Esophagus mucosa (tissue), 1 donor: ENCODE measurements at regions not wholly inside any gene's neighbourhood (a gene's known extent, or its start where the extent isn't known, plus 50 kb on each side); places are given as distances from the start of the nearest gene placed in this dataset.

Source experiments
- ATAC-seq: fragments of 200-7000 bp; cut with Tn5 transposase; one replicate; pipeline ENCODE4 v1.9.1; 2020
- donor health status: DM: yes; HTN: yes; CAD: no.

- ATAC-seq = no peak
Observed at GRCh38 chr22:48694296-48694883, 1133.3 kb downstream of the BRD1 start.

DNA sequence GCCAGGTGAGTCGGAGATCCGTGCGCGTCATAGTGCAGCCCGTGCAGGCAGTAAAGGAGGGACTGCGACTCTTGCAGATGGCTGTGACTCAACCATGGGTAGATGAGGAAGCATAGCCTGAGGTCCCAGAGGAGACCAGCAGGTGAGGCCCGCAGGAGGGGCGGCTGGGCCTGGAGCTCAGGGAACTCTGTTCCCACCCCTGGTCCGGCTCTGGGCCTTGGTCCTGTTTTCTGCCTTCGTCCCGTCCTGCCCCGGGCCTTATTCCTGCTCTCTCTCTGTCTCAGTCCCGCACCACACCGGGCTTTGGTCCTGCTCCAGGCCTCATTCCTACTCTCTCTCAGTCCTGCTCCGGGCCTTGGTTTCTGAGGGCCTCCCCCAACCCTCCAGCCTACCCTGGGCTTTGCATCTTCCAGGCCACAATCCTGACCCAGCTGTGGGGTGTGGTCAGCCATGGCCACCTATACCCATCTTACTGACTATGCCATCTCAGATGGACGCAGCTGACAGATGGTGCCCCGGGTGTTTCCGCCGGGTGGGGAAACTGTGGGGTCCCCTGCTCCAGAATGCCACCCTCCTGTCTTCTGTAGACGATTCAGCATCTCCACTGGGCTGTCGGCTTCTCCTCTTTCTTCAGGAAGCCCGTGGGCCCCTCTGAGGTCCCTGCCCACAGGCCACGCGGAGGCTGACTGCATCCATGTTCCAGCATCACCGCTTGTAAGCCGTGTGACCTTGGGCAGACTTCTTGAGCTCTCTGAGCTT lies 1134.1 kb downstream of the BRD1 start:
- ATAC-seq = no peak

GRCh38 chr22:48692734-48693376 lies 1134.8 kb downstream of the BRD1 start:
- ATAC-seq = no peak

DNA sequence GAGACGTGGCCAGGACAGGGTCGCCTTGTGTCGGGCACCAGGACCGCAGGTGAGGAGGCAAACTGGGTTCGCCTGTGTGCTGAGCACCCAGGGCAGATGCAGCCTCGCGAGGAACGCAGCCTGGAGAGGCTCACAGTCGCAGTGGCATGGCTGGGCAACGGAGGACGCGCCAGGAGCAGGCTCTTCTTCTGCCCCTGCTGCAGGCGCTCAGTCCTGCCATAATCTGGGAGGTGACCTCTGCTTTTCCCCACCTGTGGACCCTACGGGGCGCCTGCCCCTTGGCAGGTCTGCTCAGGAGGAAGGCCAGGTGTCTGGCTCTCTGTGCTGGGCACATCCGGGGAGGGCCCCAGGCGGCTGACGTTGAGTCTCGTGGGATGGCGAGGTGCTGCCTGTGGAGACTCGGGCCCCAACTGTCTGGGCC lies 1136.2 kb downstream of the BRD1 start:
- ATAC-seq = no peak

GRCh38 chr22:48690583-48691317 lies 1136.9 kb downstream of the BRD1 start:
- no peak for ATAC-seq

DNA sequence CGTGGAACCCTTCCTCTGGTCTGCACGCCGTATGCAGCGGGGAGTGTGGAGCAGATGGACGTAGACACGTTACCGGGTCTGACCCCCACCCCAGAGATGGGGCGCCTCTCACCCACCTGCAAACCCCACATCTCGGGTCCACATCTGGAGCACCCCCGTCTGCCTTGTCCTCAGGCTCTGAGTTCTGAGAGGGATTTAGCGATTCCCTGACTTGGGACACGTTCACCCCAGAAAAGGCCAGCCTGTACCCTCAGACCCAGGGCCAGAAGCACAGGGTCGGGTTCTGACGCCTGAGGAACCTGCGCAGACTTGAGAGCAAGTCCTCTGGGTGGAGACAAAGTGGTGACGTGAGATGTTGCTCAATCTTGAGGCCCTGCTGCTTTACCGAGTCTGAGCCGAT lies 1138.5 kb downstream of the BRD1 start:
- ATAC-seq = no peak

DNA sequence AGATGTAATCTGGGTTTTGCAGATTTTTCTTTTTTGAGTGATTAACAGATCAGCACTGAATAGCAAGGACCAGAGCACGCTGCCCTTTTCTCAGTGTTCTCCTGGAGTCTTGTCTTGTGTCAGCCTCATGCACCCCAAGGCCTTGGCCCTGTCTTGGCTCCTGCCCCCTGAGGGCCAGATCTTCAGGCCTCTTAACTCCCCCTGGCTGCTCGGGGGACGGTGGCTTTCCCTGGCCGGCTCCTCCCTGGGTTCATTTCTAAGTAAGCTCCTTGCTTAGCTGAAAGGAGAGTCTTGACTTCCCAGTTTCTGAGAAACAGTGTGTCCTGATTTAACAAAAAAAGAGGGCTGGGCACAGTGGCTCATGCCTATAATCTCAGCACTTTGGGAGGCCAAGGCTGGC lies 1139.3 kb downstream of the BRD1 start:
- ATAC-seq = no peak

DNA sequence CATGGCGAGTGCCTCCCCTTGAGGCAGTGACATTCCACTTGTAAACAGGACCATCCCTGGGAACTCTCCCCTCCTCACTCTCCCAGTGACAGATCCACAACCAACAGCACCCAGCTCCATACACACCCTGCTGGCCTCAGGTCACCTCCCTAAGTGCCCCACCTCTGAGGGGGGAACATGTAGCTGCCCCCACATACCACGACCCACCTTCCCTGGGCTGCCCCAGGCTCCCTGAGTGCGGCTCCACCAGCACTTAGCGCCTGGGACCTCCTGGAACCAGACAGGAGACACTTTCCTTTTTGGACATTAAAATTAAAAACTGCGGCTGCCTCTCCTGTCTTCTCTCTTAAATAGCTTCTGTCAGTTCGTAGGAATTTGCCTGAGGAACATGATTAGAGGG lies 1140.1 kb downstream of the BRD1 start:
- ATAC-seq = no peak

- no peak for ATAC-seq
Observed at GRCh38 chr22:48686694-48687302, 1140.9 kb downstream of the BRD1 start.

DNA sequence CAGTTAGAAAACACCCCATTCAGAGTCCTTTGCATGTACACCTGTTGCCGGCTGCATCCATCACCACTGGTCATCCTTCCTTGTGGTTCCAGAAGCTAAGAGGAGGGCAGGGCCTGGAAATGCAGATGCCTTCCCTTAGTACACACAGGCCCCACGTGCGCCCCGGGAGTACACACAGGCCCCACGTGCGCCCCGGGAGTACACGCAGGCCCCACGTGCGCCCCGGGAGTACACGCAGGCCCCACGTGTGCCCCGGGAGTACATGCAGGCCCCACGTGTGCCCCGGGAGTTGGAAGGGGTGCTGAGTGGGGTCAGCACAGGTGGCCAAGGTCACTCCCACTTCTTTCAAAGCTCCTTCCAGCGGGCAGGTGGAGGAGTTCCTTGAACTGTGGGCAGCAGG lies 1141.9 kb downstream of the BRD1 start:
- no peak for ATAC-seq

DNA sequence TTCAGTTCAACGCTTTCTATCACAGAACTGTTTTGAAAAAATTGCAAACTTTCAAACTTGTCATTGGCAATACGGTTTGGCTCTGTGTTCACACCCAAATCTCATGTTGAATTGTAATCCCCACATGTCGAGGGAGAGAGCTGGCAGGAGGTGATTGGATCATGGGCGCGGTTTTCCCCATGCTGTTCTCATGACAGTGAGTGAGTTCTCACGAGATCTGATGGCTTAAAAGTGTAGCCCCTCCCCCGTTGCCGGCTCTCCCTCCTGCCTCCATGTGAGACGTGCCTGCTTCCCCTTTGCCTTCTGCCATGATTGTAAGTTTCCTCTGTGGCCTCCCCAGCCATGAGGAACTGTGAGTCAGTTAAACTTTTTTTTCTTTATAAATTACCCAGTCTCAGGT lies 1144.0 kb downstream of the BRD1 start:
- ATAC-seq = no peak

- no peak for ATAC-seq
Observed at GRCh38 chr22:48682504-48682903, 1145.2 kb downstream of the BRD1 start.

DNA sequence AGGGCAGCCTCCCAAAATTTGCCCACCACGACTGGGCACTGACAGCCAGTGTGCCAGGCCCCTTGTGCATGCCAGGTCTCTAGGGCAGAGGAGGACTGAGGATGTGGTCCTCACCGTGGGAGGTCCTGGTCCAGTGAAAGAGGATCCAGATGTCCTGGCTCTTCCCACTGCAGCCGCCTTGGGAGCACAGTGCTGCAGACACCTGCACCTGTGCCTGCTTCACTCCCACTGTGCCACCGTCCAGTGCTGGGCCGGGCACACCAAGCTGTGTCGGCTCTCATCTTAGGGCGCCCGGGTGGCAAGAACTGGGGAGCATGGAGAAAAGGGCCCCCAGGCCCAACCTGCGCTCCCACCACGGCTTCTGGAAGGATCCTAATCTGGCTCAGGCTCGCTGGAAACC lies 1147.1 kb downstream of the BRD1 start:
- no peak for ATAC-seq

DNA sequence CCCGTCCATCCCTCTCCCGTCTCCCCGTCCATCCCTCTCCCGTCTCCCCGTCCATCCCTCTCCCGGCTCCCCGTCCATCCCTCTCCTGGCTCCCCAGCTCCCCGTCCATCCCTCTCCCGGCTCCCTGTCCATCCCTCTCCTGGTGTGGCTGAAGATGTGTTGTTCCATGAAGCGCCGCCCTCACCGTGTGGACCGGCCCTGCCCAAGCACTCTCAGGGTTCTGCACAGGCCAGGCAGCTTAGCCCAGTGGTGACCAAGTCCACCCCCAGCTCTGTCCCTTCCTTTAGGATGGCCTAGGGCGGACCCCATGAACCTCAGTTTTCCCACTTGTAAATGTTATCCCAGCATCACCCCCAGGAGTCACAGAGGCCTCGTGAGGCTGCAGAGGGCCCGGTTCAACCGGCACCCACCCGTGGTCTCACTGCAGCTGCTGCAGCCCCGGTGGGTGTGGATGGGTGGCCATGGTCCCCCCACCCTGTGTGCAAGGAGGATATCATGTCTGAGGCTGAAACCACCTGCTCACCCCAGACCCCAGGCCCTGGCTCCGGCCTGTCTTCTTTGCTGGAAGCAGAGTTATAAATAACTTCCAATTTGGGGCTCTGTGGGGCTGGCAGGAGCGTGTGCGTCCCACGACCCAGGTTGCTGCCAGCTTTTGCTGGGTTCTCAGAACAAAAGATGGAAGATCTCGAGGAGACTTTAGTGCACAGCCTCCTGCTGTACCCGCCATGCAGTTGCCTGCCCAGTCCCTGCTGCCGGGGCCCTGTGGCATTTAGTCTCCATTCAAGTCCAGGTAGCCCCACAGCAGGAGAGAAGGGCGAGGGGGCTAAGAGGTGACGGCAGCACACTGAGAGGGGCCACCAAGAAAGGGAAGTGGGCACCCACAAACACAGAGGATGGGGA lies 1147.8 kb downstream of the BRD1 start:
- no peak for ATAC-seq

DNA sequence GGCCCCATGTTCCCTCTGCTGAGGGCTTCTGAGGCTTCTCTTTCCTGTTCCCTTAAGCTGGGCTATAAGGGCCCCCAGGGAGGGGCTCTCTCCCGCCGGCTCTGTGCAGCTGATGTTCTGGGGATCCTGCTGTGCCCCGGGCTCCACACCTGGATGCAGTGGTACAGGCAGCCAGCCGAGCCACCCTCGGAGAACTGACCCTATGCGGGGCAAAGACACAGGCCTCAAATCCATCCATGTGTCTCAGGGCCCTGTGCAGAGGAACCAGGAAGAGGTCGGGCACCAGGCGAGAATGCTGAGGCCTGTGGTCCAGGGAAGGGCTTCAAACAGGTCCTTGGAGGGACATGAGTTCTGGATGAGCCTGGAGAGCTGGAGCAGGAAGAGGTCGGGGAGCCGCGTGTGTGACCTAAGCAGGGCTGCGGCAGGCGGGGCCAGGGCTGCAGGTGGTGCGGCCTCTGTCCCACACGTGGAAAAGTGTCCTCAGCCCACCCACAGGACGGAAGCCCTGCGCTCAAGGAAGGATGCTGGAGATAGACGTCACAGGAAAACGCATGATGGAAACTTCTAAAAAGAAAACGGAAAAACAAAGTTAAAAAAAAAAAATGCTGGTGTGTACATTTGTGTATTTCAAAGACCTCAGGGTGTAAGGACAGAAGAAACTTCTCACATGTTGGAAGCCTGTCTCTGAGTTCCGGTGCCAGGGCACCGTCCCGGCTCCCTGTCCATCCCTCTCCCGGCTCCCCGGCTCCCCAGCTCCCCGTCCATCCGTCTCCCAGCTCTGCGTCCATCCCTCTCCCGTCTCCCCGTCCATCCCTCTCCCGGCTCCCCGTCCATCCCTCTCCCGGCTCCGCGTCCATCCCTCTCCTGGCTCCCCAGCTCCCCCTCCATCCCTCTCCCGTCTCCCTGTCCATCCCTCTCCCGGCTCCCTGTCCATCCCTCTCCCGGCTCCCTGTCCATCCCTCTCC lies 1149.2 kb downstream of the BRD1 start:
- ATAC-seq = no peak

- no peak for ATAC-seq
Observed at GRCh38 chr22:48677621-48678020, 1150.1 kb downstream of the BRD1 start.

DNA sequence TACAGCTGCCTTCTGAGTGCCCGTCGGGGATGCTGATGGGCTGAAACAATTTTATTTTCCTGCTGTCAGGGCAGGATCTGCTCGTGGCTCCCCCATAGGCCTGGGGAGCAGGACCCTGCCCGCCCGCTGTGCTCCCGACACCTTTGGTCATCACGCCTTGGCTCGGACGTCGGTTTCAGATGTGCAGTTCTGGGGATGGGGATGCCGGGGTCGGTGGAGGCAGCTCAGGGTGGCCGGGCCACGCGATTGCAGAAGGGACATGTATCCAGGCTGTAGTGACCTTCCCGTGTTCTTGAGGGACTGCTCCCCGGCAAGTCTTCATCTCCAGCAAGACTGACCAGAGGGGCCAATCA lies 1150.5 kb downstream of the BRD1 start:
- ATAC-seq = no peak

- no peak for ATAC-seq
Observed at GRCh38 chr22:48676266-48677167, 1151.2 kb downstream of the BRD1 start.

DNA sequence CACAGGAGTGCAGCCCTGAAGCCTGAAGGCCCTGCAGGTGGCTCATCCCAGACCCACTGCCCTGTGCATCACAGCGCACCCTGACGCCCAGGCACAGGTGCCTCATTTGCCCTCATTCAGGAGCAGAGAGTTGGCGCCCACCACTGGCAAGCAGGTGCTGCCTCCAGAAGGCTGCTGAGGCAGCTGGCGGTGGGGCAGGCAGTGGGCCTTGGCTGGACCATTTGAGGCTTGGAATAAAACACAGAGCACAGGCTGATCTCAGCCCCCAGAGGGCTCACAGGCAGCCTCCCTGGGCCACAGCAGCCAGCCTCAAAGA lies 1151.9 kb downstream of the BRD1 start:
- ATAC-seq = no peak
